DMS53 treated with DMSO at 0.1 percent for 48 hours (cell line): ENCODE measurements at regions not wholly inside any gene's neighbourhood (a gene's known extent, or its start where the extent isn't known, plus 50 kb on each side); places are given as distances from the start of the nearest gene placed in this dataset.

ENCODE experiments used
- DNase-seq: peaks from one replicate; lab custom pipeline; 2025; ENCODE audit not compliant: unreplicated experiment; lab: John Stamatoyannopoulos, UW

GRCh38 chr7:128167791-128168666 lies 73.0 kb upstream of the LEP start:
- no peak for DNase-seq

- DNase-seq = no peak
Observed at GRCh38 chr7:128168667-128169210, 72.3 kb upstream of the LEP start.

- no peak for DNase-seq
Observed at GRCh38 chr7:128170461-128170860, 70.6 kb upstream of the LEP start.

- no peak for DNase-seq
Observed at GRCh38 chr7:128171342-128171918, 69.6 kb upstream of the LEP start.

GRCh38 chr7:128172151-128172550 lies 68.9 kb upstream of the LEP start:
- no peak for DNase-seq

- no peak for DNase-seq
Observed at GRCh38 chr7:128172963-128173362, 68.1 kb upstream of the LEP start.

GRCh38 chr7:128174386-128174785 lies 66.7 kb upstream of the LEP start:
- no peak for DNase-seq

- no peak for DNase-seq
Observed at GRCh38 chr7:128176696-128177095, 64.4 kb upstream of the LEP start.

- DNase-seq = no peak
Observed at GRCh38 chr7:128177768-128178550, 63.1 kb upstream of the LEP start.

- DNase-seq = no peak
Observed at GRCh38 chr7:128178611-128179010, 62.5 kb upstream of the LEP start.

GRCh38 chr7:128188396-128189230 lies 52.5 kb upstream of the LEP start:
- no peak for DNase-seq

GRCh38 chr7:128189231-128189930 lies 51.7 kb upstream of the LEP start:
- DNase-seq = no peak

- no peak for DNase-seq
Observed at GRCh38 chr7:128190051-128190647, 50.9 kb upstream of the LEP start.

- no peak for DNase-seq
Observed at GRCh38 chr7:128191136-128191844, 49.8 kb upstream of the LEP start.
